NCI-H748 (cell line): ENCODE measurements at regions not wholly inside any gene's neighbourhood (a gene's known extent, or its start where the extent isn't known, plus 50 kb on each side); places are given as distances from the start of the nearest gene placed in this dataset.
A peak's percentile ranks its signal among the peaks of the same experiment; 100 is the strongest.

Experiments
- DNase-seq: peaks from one replicate; lab custom pipeline; 2025; ENCODE audit not compliant: unreplicated experiment; lab: John Stamatoyannopoulos, UW

DNA sequence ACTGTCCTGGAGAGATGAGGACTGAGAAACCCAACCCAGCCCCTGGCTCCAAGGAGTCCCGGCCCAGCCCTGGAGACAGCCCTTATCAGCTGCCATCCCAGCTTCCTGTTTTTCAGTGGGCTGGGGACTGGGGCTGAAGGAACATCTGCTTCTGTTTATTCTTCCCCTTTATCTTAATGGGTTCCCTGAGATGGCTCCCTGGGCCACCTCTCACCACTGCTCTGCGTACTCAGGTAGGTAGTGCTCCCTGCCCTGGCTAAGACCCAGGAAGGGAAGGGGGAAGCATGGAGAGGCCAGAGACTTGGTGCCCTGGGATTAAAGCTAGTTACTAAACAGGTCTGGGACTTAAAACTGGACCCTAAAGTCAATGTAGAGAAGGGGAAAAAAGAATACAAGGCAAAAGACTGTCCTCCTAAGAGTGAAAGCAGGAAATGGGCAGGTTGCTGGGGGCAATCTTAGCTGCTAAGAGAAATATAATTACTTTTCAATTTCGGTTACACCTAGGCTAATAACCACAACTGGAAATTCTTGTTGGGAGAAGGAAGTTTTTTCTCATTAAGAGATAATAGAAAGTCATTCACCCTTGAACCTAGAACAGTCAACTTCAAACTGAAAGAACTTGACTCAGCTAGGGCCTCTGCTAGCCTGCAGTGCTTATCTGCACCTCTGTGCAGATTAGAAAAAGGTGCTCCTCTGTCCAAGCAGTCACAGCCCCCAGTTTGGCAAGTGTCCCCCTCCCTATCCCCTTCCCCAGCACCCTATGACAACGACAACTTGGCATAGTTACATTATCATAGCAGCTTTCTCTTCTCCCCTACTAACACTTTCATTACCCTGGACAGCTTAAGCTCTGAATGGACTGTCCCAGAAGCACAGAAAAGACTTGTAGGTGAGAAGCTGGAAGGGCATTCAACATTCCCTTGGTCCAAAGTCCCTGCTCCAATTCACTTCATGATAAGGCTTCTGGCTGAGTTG, 65.6 kb upstream of the KDM7A start:
- DNase-seq: peak; percentile 80

DNA sequence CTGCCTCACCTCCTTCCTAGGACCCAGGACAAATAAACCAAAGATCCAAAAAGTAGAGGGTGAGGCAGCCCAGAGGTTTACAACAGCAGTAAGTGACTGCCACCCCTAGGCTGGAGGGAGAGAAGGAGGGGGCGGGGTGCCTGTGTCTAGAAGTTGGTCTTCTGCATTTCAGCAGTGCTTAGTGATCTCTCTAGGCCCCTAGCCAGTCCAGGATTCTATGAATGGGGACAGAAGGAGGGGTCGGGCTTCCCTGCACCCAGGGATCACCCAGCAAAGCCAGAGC, 62.8 kb upstream of the KDM7A start:
- DNase-seq: no peak

DNA sequence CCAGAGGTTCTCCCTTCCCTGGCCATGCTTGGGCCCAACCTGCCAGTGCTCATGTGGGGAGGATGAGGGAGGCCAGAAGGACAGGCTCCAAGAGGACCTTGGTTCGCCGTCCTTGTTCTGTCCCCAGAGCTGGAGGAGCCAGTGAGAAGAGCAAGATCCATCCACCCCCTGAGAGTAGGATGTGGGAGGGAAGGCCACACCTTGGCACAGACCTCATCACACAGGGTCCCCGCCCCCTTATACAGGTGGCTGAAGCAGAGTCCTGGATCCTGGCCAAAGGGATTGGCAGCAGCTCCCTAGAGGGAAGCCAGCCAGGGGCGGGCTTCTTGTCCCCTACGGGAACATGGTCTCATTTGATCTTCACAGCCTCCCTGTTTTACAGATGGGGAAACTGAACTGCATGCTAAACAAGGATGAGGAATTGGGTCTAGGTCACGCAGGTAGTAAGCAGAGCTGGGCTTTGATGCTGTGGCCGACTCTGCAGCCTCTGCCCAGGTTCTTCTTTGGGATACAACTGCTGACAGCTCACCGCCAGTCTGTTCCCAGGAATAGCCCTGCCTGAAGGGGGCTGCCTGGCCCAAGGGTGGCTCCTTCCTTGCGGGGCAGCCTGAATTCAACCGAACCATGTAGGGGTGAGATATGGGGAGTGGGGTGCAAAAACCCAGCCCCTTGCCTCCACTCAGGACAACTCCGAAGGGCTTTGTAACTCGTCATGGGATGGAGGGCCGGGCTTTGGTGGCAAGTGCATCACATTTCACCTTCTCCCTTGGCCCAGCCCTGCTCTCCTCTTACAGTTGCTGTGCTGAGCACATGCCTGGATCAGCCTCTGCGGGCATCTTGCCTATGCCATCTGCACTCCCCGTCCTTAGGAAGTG, 62.2 kb upstream of the KDM7A start:
- peak; percentile 96 for DNase-seq

DNA sequence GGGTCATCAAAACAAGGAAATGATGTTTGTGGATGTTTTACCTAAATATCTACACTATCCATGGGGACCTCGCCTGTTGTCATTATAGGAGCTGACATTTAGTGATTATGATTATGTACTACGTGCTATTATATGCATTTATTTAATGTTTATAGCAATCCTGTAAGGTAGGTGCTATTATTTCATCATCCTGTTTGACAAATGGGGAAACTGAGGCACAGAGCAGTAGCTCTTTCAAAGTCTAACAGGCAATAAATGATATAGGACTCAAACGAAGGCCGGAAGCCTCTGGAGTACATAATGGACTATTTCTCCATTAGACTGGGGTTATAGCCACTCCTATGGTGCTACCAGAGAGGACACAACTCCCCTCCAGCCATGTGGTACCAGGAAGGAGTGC, 60.6 kb upstream of the KDM7A start:
- DNase-seq: no peak

DNA sequence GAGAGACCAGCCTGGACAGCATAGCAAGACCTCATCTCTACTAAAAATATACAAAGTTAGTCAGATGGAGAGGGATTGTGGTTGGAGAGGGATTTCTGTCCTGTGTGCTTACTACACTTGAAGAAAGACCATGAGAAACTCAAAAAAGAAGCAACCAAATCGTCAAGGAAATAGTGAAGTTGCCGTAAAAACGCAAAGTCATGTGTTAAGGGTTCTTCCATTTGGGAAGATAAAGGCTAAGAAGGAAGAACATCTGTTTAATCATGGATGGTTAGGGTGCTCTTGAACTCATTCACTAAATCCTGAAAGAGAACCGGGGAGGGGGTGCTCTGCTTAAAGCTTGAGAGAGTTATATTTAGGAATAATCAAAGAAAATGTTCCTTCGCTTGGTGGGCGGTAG, 59.8 kb upstream of the KDM7A start:
- no peak for DNase-seq

DNA sequence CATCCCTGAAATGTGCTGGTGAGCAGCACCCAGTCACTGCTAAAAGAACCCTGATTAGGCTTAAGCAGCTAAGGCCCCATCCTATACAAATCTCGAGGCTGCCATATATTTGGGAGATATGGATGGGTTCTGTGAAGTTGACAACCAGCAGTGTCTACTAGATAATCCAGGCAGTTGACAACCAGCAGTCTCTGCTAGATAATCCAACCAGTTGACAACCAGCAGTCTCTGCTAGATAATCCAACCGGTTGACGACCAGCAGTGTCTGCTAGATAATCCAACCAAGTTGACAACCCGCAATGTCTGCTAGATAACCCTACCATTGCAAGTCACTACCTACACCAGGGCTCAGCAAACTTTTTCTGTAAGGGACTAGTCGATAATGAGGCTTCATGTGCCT, 58.3 kb upstream of the KDM7A start:
- DNase-seq: no peak

DNA sequence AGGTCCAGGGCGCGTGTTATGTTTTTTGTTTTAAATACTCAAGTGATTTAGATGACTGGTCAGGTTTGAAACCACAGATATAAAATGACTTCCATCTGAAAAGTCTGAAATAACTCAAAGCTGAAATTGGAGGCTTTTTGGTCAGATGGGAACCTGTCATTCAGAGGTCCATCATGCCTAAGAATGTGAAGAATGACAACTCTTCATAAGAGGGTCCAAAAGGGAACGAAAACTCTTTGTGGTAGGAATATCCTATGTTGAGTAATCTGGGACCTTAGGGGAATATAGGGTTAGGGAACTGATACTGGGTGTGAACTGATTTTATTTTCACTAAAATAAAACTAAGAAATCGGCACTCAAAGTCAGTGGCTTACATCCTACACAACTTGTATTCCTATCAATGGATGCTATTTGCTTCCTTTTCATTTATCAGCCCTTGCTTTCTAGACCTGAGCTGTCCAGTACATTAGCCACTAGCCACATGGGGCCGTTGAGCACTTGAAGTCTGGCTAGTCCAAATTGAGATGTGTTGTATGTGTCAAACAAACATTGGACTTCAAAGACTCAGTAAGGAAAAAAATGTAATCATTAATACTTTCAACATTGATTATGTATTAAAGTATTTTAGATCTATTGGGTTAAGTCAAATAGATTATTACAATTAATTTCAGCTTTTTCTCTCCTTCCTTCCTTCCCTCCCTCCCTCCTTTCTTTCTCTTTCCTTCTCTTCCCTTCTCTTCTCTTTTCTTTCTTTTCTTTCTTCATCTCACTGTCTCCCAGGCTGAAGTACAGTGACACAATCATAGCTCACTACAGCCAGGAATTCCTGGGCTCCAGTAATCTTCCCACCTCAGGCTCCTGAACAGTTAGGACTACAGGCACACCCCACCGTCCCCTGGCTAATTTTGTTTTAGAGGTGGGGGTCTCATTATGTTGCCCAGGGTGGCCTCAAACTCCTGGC, 56.5 kb upstream of the KDM7A start:
- no peak for DNase-seq

DNA sequence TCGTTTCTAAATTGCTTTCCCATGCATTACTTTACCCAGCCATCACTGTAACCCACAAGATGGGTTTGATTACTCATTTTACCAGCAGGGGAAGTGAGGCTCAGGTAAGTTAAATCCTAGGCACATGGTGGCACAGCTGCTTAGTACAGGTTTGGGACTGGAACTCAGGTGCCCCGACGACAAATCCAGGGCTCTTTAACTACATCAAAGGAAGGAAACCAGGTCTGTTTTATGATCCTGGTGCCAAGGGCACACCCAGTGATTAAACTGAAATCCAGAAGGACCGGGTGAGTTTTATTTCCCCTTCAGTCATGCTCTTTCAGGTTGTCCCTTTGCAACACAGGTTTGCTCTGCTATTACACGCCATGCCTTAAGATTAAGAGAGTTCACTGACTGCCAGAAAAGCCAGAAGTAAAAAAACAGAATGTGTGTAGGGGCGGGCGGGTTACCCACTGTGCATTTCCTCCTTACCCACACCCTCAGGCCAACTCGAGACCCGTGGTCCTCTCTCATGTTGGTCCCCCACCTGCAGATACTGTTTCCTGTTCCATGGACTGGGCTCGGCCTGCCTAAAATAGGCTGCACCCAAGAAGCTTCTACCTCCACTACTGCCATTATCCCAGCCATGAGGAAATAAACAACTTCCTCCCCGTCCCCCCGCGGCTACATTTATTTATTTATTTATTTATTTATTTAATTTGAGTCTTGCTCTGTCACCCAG, 55.1 kb upstream of the KDM7A start:
- peak; percentile 82 for DNase-seq

DNA sequence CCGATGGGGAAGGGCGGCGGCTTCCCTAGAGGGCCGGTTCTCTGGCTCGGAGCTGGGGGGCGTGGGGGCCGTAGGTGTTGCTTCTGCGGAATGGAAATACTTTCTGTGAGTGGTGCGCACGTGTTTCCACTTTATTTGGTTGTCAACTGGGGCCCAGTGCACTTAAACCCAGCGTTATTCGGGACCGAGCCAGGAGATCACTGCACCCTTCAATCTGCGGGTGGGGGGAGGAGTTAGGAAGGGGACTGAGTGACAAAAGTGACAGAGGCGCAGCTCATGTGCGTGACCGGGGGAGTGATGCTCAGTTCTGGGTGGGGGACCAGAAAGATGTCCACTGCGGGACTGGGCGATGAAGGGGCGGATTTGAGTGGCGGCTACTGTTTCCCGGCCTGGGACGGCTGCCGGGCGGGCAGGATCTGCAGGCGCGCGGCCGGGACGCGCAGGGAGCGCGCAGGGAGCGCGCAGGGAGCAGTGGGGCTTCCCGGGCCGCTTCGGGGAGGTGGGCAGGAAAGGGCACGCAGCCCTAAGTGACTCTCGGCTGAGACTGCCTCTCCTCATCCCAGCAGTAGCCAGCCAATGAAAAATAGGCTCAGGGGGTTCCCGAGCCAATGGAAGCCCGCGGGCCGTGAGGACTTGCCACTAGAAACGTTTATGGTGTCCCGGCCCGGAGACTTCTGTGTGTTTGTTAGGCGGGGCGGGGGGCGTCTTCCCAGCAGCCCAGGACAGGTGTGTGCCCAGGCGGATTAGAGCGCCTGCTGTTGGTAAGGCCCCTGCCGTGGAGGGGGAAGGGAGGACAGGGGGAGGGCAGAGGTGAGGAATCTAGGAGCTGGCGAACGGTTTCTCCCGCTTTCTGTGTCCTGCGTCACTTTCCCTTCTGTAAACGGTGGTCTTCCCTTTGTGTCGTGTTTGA, 54.3 kb upstream of the KDM7A start:
- DNase-seq: peak; percentile 95

DNA sequence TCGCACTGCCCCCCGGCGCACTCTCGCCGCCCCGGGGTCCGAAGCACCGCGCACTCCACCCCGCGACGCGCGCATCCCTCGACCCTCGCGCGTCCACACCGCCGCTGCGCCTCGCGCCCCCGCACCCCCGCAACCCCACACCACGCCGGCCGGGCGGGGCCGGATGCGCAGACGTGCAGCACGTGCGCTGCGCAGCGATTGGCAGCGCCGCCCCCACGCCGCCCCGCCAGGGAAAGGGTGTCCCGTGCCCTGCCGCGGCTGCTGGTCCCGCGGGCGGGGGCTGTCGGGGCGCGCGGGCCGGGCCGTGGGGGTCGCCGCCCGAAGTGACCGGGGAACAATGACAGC, 53.7 kb upstream of the KDM7A start:
- DNase-seq: peak; percentile 67

DNA sequence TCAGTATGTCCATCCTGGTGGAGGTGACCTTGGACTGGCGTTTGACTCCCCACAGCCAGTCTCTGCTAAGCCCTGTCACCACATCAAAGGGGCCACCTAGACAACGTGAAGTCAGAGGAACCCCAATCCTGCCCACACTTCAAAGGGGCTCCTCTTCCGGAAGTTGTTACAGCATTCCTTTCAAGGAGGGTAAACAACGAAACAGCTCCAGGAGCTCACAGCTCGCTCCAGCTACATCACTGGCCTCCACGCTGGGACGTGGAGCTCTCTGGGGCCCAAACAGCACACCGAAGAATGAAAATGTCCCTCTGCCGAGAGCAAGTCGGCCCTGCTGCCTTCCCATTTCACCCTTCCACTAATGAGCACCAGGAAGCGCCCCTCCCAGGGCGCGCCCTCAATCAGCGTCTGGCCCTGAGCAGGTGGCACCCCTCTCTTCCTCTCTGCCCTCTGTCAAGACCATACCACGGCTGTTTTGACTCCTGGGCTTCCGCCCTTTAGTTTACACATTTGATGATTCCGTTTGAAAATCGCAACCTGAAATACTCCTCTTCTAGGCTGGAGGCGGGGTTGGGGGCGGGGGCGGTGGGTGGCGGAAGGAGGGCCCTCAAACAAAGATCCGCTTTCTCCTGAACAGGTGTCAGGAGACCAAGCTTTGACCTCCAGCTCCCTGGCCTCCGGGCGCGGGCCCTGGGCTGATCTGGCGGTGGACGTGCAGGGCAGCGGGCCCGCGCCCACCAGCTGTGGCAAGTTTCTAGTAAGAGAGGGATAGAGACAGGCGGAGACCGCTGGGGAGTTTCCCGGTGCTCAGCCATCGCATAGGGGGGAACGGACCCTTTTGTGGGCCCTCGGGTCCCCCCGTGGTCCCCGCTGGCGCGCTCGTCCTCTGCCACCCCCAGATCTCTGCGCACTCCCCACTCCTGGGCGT, 53.1 kb upstream of the KDM7A start:
- peak; percentile 80 for DNase-seq

DNA sequence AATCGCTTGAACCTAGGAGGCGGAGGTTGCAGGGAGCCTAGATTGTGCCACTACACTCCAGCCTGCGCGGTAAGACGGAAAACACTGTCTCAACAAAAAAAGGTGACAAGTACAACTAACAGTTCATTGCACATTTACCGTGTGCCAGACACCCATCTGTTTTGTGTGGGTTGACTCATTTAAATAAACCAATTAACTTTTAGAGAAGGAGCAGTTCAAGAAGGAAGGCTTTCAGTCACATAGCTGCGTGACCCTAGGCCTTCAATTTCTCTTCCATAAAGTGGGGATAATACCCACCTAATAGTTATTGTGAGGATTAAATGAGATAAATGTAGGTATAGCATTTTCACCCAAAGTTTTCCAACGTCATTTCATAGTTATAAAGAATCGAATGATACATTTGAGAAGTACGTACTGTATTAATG, 52.3 kb upstream of the KDM7A start:
- no peak for DNase-seq
